ENCODE measurements at regions not wholly inside any gene's neighbourhood (a gene's known extent, or its start where the extent isn't known, plus 50 kb on each side); places are given as distances from the start of the nearest gene placed in this dataset.
"Not testable (repeated sequence)": the region's sequence is repeated elsewhere in the genome, so short reads cannot be mapped to it uniquely, and the experiment has no call there.

DNA sequence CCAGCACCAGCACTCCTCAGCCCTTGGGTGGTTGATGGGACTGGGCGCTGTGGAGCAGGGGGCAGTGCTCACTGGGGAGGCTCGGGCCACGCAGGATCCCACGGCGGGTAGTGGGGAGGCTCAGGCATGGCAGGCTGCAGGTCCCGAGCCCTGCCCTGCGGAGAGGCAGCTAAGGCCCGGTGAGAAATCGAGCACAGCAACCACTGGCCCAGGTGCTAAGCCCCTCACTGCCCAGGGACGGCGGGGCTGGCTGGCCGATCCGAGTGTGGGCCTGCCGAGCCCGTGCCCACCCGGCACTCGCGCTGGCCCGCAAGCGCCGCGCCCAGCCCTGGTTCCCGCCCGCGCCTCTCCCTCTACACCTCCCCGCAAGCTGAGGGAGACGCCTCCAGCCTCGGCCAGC is 56.0 kb upstream of the ZNF195 start:
- no peak overlapping the region for H3K4me3 ChIP-seq (ENCODE audit: low read depth, low read length)
- no peak overlapping the region for H3K27ac ChIP-seq (ENCODE audit: low read depth, low read length)
- no peaks in the 10 kb centered on the region for H3K36me3 ChIP-seq (ENCODE audit: control insufficient read depth, insufficient read depth, low read length)
- no peak overlapping the region for H3K9ac ChIP-seq (ENCODE audit: low read length)
- no peaks in the 10 kb centered on the region for H3K27me3 ChIP-seq (ENCODE audit: control insufficient read depth, insufficient read depth, low read length)
- no peaks in the 10 kb centered on the region for H3K9me3 ChIP-seq (ENCODE audit: control insufficient read depth, insufficient read depth, low read depth, low read length)
- peaks cover 3% of the 10 kb centered on the region; the same call in 1 of the 2 replicates for H3K4me1 ChIP-seq (ENCODE audit: control insufficient read depth, insufficient read depth, low read length)

- H3K36me3 ChIP-seq (ENCODE audit: control insufficient read depth, insufficient read depth, low read length); H3K27me3 ChIP-seq (ENCODE audit: control insufficient read depth, insufficient read depth, low read length); H3K4me3 ChIP-seq (ENCODE audit: low read depth, low read length); H3K4me1 ChIP-seq (ENCODE audit: control insufficient read depth, insufficient read depth, low read length); H3K9me3 ChIP-seq (ENCODE audit: control insufficient read depth, insufficient read depth, low read depth, low read length); H3K9ac ChIP-seq (ENCODE audit: low read length); H3K27ac ChIP-seq (ENCODE audit: low read depth, low read length): not testable (repeated sequence)
Measured at GRCh38 chr11:3429191-3429590, 50.2 kb upstream of the ZNF195 start.
